ENCODE measurements at regions not wholly inside any gene's neighbourhood (a gene's known extent, or its start where the extent isn't known, plus 50 kb on each side); places are given as distances from the start of the nearest gene placed in this dataset.
"Not testable (repeated sequence)": the region's sequence is repeated elsewhere in the genome, so short reads cannot be mapped to it uniquely, and the experiment has no call there.

- DNase-seq (ENCODE audit: low spot score); in situ Hi-C loops (cut with MboI; ENCODE audit: low sequenced_read_pairs, unreplicated experiment): not testable (repeated sequence)
Observed at GRCh38 chr2:111596808-111597705, 286.9 kb downstream of the ANAPC1 start.

- DNase-seq (ENCODE audit: low spot score); in situ Hi-C loops (cut with MboI; ENCODE audit: low sequenced_read_pairs, unreplicated experiment): not testable (repeated sequence)
Observed at GRCh38 chr2:111598944-111599343, 285.0 kb downstream of the ANAPC1 start.

- in situ Hi-C loops (cut with MboI; ENCODE audit: low sequenced_read_pairs, unreplicated experiment); DNase-seq (ENCODE audit: low spot score): not testable (repeated sequence)
Observed at GRCh38 chr2:111602259-111602658, 281.7 kb downstream of the ANAPC1 start.

GRCh38 chr2:111605798-111606197 lies 278.2 kb downstream of the ANAPC1 start:
- in situ Hi-C loops (cut with MboI; ENCODE audit: low sequenced_read_pairs, unreplicated experiment); DNase-seq (ENCODE audit: low spot score): not testable (repeated sequence)

- DNase-seq (ENCODE audit: low spot score); in situ Hi-C loops (cut with MboI; ENCODE audit: low sequenced_read_pairs, unreplicated experiment): not testable (repeated sequence)
Observed at GRCh38 chr2:111606632-111607031, 277.4 kb downstream of the ANAPC1 start.

GRCh38 chr2:111609146-111609844 lies 274.7 kb downstream of the ANAPC1 start:
- in situ Hi-C loops (cut with MboI; ENCODE audit: low sequenced_read_pairs, unreplicated experiment); DNase-seq (ENCODE audit: low spot score): not testable (repeated sequence)

GRCh38 chr2:111610035-111610434 lies 274.0 kb downstream of the ANAPC1 start:
- DNase-seq (ENCODE audit: low spot score); in situ Hi-C loops (cut with MboI; ENCODE audit: low sequenced_read_pairs, unreplicated experiment): not testable (repeated sequence)

- DNase-seq (ENCODE audit: low spot score) = no peak
- in situ Hi-C loops (cut with MboI; ENCODE audit: low sequenced_read_pairs, unreplicated experiment) = no loop called here
- no peak for TF ChIP-seq CTCF (IDR thresholded peaks at IDR 0.05; ENCODE audit: borderline replicate concordance, control extremely low read depth, extremely low read depth, insufficient read depth, missing control alignments)
Observed at GRCh38 chr2:111616651-111617218, 267.3 kb downstream of the ANAPC1 start.

GRCh38 chr2:111617299-111618225 lies 266.4 kb downstream of the ANAPC1 start:
- no peak for TF ChIP-seq CTCF (IDR thresholded peaks at IDR 0.05; ENCODE audit: borderline replicate concordance, control extremely low read depth, extremely low read depth, insufficient read depth, missing control alignments)
- DNase-seq (ENCODE audit: low spot score) = no peak
- in situ Hi-C loops (cut with MboI; ENCODE audit: low sequenced_read_pairs, unreplicated experiment) = no loop called here
